ENCODE measurements at regions not wholly inside any gene's neighbourhood (a gene's known extent, or its start where the extent isn't known, plus 50 kb on each side); places are given as distances from the start of the nearest gene placed in this dataset.
A peak's percentile ranks its signal among the peaks of the same experiment; 100 is the strongest.

- H3K27ac Mint-ChIP-seq = peak overlapping the region; percentile 75
- intact Hi-C loops (cut with DNase I, micrococcal nuclease) = no loop called here
- ATAC-seq (ENCODE audit: poor library complexity) (no peak), DNase-seq (no peak)
- Histone ChIP-seq H3K4me1 (ENCODE audit: insufficient read depth, low read length) (peaks cover 27% of the 10 kb centered on the region), H3K36me3 (ENCODE audit: insufficient read depth, low read length) (no peaks in the 10 kb centered on the region), H3K9me3 (ENCODE audit: control insufficient read depth in 1 of 2, insufficient read depth in 1 of 2, low read length in 2 of 2) (peaks cover 0 to 28% of the 10 kb centered on the region in 2 experiments), H3K4me3 (ENCODE audit: low read length) (no peak overlapping the region), H3K27me3 (ENCODE audit: control insufficient read depth in 1 of 2, insufficient read depth in 2 of 2, low read length in 2 of 2) (peaks cover 0 to 2% of the 10 kb centered on the region in 2 experiments), H3K27ac (ENCODE audit: low read depth in 1 of 2, low read length in 2 of 2) (no peak overlapping the region)
- H3K4me1 Mint-ChIP-seq (ENCODE audit: low read depth) = peaks cover 37% of the 10 kb centered on the region
- H3K36me3 Mint-ChIP-seq (ENCODE audit: low read depth) = no peaks in the 10 kb centered on the region
- no peak for TF ChIP-seq CTCF (IDR thresholded peaks at IDR 0.05)
- ChIA-PET POLR2A (no interaction called here), CTCF (no interaction called here)
- H3K4me3 Mint-ChIP-seq = no peak overlapping the region
- no peaks in the 10 kb centered on the region for H3K27me3 Mint-ChIP-seq
- H3K9me3 Mint-ChIP-seq = no peaks in the 10 kb centered on the region
Measured at GRCh38 chr12:130084359-130084758, 77.9 kb upstream of the FZD10 start.

- DNase-seq = peak in 5 of 14 experiments; percentile 6 to 31 (median 24)
- H3K27me3 Mint-ChIP-seq = no peaks in the 10 kb centered on the region
- peak overlapping the region; percentile 82 for H3K27ac Mint-ChIP-seq
- no peak for TF ChIP-seq CTCF (IDR thresholded peaks at IDR 0.05)
- H3K36me3 Mint-ChIP-seq (ENCODE audit: low read depth) = no peaks in the 10 kb centered on the region
- intact Hi-C loops (cut with DNase I, micrococcal nuclease) = no loop called here
- CTCF ChIA-PET = no interaction called here
- H3K36me3 ChIP-seq (ENCODE audit: insufficient read depth, low read length) = no peaks in the 10 kb centered on the region
- ATAC-seq (ENCODE audit: poor library complexity) = peak; percentile 46
- peak overlapping the region in 1 of 2 donors; percentile 1 for H3K27ac ChIP-seq (ENCODE audit: low read depth in 1 of 2, low read length in 2 of 2)
- peaks cover 0 to 20% of the 10 kb centered on the region in 2 experiments for H3K9me3 ChIP-seq (ENCODE audit: control insufficient read depth in 1 of 2, insufficient read depth in 1 of 2, low read length in 2 of 2)
- POLR2A ChIA-PET = interaction anchor here (1.2 kb wide), 1 partner anchor 85 kb away, joined by 3 read pairs; no protein-coding TSS in a partner anchor
- H3K27me3 ChIP-seq (ENCODE audit: control insufficient read depth in 1 of 2, insufficient read depth in 2 of 2, low read length in 2 of 2) = peaks cover 0 to 2% of the 10 kb centered on the region in 2 experiments
- peaks cover 37% of the 10 kb centered on the region for H3K4me1 Mint-ChIP-seq (ENCODE audit: low read depth)
- H3K9me3 Mint-ChIP-seq = peaks cover 2% of the 10 kb centered on the region
- peak overlapping the region; percentile 19 for H3K4me3 ChIP-seq (ENCODE audit: low read length)
- peaks cover 27% of the 10 kb centered on the region for H3K4me1 ChIP-seq (ENCODE audit: insufficient read depth, low read length)
- peak overlapping the region; percentile 79 for H3K4me3 Mint-ChIP-seq
Measured at GRCh38 chr12:130086248-130086647, 76.0 kb upstream of the FZD10 start.

- Mint-ChIP-seq H3K27ac (peak overlapping the region; percentile 82), H3K27me3 (no peaks in the 10 kb centered on the region), H3K4me3 (peak overlapping the region; percentile 79), H3K9me3 (peaks cover 3% of the 10 kb centered on the region), H3K36me3 (ENCODE audit: low read depth) (no peaks in the 10 kb centered on the region), H3K4me1 (ENCODE audit: low read depth) (peaks cover 37% of the 10 kb centered on the region)
- POLR2A ChIA-PET = interaction anchor here (1.2 kb wide), 1 partner anchor 84 kb away, joined by 3 read pairs; no protein-coding TSS in a partner anchor
- intact Hi-C loops (cut with DNase I, micrococcal nuclease) = no loop called here
- H3K27me3 ChIP-seq (ENCODE audit: control insufficient read depth in 1 of 2, insufficient read depth in 2 of 2, low read length in 2 of 2) = peaks cover 0 to 2% of the 10 kb centered on the region in 2 experiments
- DNase-seq = peak in 2 of 14 experiments; percentile 8 to 9
- peaks cover 0 to 20% of the 10 kb centered on the region in 2 experiments for H3K9me3 ChIP-seq (ENCODE audit: control insufficient read depth in 1 of 2, insufficient read depth in 1 of 2, low read length in 2 of 2)
- ATAC-seq (ENCODE audit: poor library complexity) = no peak
- no peak for TF ChIP-seq CTCF (IDR thresholded peaks at IDR 0.05)
- CTCF ChIA-PET = no interaction called here
- peak overlapping the region; percentile 19 for H3K4me3 ChIP-seq (ENCODE audit: low read length)
- peak overlapping the region in 1 of 2 donors; percentile 1 for H3K27ac ChIP-seq (ENCODE audit: low read depth in 1 of 2, low read length in 2 of 2)
- peaks cover 27% of the 10 kb centered on the region for H3K4me1 ChIP-seq (ENCODE audit: insufficient read depth, low read length)
- no peaks in the 10 kb centered on the region for H3K36me3 ChIP-seq (ENCODE audit: insufficient read depth, low read length)
Measured at GRCh38 chr12:130086797-130087196, 75.5 kb upstream of the FZD10 start.

Measured in CD4-positive, alpha-beta T cell (primary cell).